T47D (cell line): ENCODE measurements at regions not wholly inside any gene's neighbourhood (a gene's known extent, or its start where the extent isn't known, plus 50 kb on each side); places are given as distances from the start of the nearest gene placed in this dataset.
A peak's percentile ranks its signal among the peaks of the same experiment; 100 is the strongest.

Experiments
- DNase-seq, 2 experiments: peaks; one replicate each; pipeline versions ENCODE4 v3.0.0 to v3.0.0-alpha.2; 2011 to 2012; ENCODE audit warnings: low read depth in 1 of 2, low spot score in 1 of 2
- JUND ChIP-seq: IDR thresholded peaks from 2 replicates; pipeline ENCODE4 v1.6.1; 2012; ENCODE audit warnings: low read depth
- in situ Hi-C: cut with HindIII; loops from 2 replicates; pipeline ENCODE4 v1.10.0; 2016; ENCODE audit warnings: low sequenced_read_pairs, low pct_unique_long_range_greater_than_20kb

DNA sequence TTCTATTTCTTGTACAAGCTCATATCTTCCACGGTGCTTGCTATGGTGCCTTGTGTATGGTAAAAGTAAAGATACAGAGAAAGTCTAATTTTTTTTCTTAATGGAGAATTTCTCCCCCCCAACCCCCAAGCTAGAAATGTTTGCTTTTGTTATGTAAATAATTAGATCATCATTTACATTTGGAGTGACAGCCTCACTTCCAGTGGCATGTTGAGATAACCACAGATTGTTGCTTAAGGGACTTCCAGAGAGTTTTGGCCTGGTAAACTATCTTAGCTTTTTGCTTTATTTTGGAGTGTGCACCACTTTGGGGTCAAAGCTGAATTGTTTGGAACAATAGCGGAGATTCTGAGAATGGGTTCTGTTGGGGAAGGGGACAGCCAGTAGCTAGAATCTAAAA, 129.7 kb downstream of the ZNF365 start:
- DNase-seq = peak in 1 of 2 experiments; percentile 9
- no peak for TF ChIP-seq JUND
- in situ Hi-C loops = no loop called here

DNA sequence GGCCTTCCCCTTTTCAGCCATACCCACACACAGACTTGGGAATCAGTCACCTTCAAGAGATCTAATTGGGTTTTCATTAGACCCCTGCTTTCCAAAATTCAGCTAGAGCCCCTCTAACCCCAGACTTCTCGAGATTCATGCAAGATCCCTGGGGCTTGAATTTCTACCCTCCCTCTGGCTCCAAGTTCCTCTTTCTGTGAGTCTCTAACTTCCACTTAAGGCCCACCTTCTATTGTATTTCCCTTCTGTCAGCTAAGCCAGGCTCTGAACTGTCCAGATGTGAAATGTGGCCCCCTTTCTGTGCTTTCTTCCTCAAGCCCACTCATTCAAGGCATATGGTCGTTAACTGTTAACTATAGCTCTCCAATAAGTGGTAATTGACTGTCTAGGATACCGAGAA, 132.2 kb downstream of the ZNF365 start:
- in situ Hi-C loops = no loop called here
- TF ChIP-seq JUND = no peak

DNA sequence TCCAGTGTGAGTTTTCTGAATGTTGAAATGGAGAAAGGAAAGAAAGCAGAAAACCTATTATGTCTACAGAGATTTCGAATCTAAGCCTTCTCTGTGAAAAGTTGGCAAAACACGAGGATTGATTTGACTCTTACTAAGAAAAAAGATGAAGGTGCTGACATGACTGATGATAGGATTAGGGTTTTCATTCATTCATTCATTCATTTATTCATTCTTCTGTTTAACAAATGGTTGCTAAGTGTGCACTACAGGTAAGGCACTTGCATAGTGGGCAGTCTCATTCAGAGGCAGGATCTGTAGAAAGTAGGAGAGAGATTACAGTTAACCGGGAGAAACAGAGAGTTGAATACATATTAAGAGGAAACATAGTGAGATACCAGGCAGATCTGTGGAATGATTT, 137.1 kb downstream of the ZNF365 start:
- in situ Hi-C loops = no loop called here

More for the DNA sequence above, 132.2 kb downstream of the ZNF365 start:
- no peak for DNase-seq

DNA sequence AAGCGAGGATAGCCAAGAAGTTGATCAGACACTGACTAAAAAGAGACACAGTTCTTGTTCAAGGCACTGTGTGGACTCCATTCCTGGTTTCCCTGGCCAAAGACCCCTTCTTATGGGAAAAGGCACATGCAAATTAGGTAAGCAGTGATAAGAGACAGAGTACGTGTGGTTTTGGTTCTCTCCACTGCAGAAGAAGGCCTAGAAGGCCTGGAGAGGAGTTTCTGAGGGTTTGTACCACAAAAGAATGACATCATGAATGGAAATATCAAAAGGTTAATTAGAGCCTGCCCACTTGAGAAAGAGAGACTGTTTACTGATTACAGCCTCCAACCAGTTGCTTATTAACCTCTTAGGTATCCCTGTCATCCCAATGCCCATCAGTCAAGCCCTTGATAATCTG, 137.5 kb downstream of the ZNF365 start:
- in situ Hi-C loops = no loop called here
- DNase-seq = no peak
- no peak for TF ChIP-seq JUND

More for the DNA sequence above, 137.1 kb downstream of the ZNF365 start:
- no peak for DNase-seq
- TF ChIP-seq JUND = no peak

DNA sequence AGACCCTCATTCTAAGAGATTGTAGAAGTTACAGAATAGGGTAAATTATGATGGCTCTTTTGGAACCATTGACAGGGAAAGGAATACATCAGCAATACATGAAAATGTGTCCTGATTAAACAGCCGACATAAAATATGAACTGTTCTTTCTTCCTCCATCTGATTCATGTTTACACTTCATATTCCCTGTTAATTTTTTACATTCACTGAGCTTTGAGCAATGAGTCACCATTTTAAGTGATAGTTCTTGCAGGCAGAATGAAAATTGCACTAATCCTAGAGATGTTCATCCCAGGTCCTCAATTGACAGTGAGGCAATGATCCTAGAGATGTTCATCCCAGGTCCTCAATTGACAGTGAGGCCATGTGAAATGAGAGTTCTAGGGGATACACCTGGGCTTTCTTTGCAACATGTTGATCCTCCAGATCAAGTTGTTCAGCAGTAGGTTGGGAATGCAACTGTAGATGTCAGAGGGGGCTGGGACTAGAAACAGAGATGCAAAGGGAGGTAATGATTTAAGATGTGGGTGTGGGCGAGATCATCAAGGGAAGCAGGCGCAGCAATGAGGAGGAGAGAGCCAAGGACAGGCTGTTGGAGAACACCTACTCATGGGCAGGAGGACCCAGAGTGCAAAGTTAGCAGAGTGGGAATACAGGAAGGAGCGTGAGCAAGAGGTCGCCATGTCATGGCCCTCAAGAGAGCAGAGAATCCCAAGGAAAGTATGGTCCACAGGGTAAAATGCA, 138.7 kb downstream of the ZNF365 start:
- in situ Hi-C loops = no loop called here
- TF ChIP-seq JUND = no peak
- no peak for DNase-seq

DNA sequence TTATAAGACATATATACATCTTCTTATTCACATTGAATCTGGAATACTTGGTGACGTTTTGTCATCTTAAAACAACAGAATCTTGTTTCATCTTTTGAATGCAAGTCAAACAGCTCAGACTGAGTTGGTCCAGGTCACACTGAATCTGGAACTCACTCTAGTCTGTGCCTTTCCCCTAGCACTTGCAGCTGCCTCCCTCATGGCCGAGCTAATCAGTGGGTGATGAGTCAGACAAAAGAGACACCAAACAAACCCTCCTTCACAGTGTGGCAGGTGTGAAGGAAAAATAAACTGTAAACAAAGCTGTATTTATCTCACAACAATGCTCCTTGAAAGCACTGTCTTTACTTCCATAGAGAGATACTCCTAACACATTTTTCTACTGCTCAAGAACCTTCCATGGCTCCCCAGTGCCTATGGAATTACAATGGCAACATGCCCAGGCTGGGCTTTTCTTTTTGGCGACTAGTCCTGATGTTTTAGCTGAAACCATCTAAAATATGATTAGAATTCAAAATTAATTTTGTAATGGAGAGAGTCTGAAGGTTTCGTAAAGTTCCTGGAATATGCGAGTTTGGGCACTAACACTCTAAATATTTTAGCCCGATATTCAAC, 140.0 kb downstream of the ZNF365 start:
- DNase-seq = no peak
- TF ChIP-seq JUND = no peak
- in situ Hi-C loops = no loop called here

DNA sequence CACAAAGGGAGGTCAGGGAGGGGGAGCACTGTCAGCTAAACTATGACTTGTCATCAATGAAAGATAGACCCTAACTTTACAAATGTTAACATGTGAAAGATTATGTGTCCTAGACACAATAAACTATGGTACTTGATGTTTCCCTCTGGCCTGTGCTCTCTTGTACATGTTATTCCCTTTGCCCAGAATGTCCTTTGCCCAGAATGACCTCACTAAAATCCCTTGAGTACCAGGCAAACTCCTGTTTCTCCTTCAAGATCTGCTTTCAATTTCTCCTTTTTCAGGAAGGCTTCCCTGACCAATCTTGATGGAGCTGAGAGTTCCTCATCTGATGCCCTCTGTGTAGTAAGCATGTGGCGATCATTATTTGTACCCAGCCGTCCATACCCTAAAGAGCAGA, 143.1 kb downstream of the ZNF365 start:
- TF ChIP-seq JUND = no peak
- DNase-seq = no peak
- in situ Hi-C loops = no loop called here

DNA sequence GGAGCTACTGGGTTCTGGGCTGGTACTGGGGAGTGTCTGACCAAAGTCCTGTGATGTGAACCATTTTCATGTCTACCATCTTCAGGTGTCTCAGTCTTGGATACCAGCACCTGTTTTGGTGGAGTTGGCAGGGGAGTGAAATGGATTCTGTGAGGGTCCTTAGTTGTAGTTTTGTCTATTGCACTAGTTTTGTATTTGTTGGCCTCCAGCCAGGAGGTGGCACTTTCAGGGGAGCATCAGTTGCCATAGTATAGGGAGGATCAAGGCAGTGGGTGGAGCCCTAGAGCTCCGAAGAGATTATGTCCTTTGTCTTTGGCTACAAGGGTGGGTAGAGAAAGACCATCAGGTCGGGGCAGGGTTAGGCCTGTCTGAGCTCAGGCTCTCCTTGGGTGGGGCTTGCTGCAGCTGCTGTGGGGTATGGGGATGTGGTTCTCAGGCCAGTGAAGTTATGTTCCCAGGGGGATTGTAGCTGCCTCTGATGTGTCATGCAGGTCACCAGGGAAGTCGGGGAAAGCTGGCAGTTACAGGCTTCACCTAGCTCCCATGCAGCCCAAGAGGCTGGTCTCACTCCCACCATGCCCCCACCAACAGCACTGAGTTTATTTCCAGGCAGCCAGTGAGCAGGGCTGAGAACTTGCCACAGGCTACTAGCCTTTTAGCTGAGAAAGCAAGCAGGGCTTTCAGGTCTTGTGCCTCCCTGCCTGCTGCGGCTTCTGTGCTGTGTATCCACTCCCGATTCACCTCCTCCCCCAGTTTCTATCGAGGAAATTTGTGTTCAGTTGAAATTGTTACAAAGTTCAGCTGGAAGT, 153.1 kb downstream of the ZNF365 start:
- in situ Hi-C loops = no loop called here
- DNase-seq = no peak
- no peak for TF ChIP-seq JUND

DNA sequence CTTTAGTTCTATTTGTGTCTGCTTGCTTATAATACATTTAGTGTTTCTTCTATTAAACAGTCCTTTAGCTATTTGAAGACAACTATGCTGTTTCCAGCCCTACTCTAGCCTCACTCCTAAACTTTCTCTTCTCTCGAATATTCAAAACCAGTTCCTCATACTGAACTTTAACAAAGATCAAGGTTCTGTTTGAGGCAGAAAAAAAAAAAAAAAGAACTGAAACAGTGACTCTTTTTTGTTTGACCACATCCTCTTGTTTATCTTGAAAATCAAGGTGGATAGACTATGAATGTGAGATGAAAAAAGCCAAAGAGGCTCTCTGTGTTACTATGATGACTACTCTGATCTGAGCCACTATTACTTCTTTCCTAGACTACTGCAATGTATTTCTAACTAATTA, 154.3 kb downstream of the ZNF365 start:
- in situ Hi-C loops = no loop called here

DNA sequence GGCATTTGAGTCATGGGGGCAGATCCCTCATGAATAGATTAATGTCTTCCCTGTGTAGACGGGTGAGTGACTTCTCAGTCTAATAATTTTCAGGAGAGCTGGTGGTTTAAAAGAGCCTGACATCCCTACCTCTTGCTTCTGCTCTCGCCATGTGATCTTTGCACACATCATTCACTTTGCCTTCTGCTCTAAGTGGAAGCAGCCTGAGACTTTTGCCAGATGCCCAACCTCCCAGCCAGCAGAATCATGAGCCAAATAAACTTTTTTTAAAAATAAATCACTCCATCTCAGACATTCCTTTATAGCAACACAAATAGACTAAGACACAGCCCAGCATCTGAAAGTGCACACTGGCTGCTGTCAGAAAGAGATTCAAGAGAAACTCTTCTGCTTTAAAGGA, 155.2 kb downstream of the ZNF365 start:
- TF ChIP-seq JUND = no peak
- DNase-seq = no peak
- in situ Hi-C loops = no loop called here

More for the DNA sequence above, 154.3 kb downstream of the ZNF365 start:
- no peak for TF ChIP-seq JUND
- DNase-seq = no peak

DNA sequence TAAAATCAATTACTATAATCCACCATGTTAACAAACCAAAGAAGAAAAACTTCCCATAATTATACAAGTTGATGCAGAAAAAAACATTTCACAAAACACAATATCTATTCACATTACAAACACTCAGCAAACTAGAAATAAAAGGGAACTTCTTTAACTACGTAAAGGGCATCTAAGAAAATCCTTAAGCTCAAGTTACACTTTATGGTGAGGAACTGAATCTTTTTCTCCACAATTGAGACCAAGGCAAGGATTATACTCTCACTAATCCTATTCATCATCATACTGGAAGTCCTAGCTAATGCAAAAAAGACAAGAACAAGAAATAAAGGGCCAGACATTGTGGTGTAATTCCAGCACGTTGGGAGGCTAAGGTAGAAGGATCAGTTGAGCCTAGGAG, 159.9 kb downstream of the ZNF365 start:
- no peak for TF ChIP-seq JUND
- in situ Hi-C loops = no loop called here
- no peak for DNase-seq

DNA sequence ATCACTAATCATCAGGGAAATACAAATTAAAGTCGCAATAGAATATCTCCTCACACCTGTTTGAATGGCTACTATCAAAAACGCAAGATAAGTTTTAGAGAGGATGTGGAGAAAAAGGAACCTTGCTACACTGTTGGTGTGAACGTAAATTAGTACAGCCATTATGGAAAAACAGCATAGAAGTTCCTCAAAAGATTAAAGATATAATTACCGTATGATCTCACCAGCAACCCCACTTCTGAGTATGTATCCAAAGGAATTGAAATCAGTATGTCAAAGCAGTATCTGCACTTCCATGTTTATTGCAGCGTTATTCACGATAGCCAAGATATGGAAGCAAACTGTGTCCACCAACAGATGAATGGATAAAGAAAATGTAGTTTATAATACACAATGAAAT, 164.4 kb downstream of the ZNF365 start:
- in situ Hi-C loops = no loop called here
- no peak for TF ChIP-seq JUND
- no peak for DNase-seq

DNA sequence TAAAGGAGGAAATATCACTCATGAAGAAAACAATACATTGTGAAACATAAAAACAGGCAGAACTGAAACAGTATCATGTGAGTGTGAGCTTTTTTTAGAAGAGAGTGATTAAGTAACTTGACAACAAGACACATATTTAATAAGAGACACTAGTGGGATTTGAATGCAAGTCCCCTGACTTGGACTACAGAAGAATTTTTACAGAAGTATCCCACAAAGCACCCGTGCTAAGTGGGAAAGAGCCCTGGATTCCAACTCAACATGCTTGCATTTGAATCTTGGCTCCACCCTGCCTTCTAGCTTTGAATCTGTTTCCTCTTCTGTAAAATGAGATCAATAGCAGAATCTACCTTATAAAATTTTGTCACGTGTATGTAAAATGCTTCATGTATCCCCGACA, 166.2 kb downstream of the ZNF365 start:
- TF ChIP-seq JUND = no peak
- DNase-seq = no peak
- in situ Hi-C loops = no loop called here
